ENCODE measurements at regions not wholly inside any gene's neighbourhood (a gene's known extent, or its start where the extent isn't known, plus 50 kb on each side); places are given as distances from the start of the nearest gene placed in this dataset.

DNA sequence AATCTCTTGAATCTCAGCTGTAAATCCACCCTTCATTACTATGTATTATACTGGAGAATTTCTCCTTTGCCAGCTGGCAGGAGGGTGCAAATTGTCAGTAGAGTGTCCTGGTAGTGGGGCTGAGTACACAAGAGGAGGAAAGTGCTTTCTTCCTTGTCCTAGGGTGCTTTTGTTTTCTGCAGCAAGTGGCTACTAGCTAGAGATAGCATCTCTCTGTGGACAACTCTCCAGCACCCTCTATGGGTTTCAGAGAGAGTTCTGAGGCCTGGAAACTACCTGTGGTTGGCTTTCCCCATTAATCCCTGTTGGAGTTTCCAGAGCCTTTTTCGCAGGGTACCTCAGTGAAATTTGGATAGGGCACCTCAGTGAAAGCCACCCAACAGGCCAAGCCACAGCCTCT is 422.5 kb upstream of the RGS17 start:
- TF ChIP-seq, protein P1, sequence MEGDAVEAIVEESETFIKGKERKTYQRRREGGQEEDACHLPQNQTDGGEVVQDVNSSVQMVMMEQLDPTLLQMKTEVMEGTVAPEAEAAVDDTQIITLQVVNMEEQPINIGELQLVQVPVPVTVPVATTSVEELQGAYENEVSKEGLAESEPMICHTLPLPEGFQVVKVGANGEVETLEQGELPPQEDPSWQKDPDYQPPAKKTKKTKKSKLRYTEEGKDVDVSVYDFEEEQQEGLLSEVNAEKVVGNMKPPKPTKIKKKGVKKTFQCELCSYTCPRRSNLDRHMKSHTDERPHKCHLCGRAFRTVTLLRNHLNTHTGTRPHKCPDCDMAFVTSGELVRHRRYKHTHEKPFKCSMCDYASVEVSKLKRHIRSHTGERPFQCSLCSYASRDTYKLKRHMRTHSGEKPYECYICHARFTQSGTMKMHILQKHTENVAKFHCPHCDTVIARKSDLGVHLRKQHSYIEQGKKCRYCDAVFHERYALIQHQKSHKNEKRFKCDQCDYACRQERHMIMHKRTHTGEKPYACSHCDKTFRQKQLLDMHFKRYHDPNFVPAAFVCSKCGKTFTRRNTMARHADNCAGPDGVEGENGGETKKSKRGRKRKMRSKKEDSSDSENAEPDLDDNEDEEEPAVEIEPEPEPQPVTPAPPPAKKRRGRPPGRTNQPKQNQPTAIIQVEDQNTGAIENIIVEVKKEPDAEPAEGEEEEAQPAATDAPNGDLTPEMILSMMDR (IDR thresholded peaks at IDR 0.05; ENCODE audit: insufficient read depth, low read depth, low read length): no peak
- no peak for TF ChIP-seq EZH2 (IDR thresholded peaks at IDR 0.05; ENCODE audit: insufficient read depth, low read length)
